NCI-H2029 (cell line): ENCODE measurements at regions not wholly inside any gene's neighbourhood (a gene's known extent, or its start where the extent isn't known, plus 50 kb on each side); places are given as distances from the start of the nearest gene placed in this dataset.
A peak's percentile ranks its signal among the peaks of the same experiment; 100 is the strongest.
"Not testable (repeated sequence)": the region's sequence is repeated elsewhere in the genome, so short reads cannot be mapped to it uniquely, and the experiment has no call there.

Source experiments
- DNase-seq: peaks from one replicate; lab custom pipeline; 2025; lab: John Stamatoyannopoulos, UW

GRCh38 chr2:20499387-20499786 is 52.5 kb downstream of the RHOB start:
- DNase-seq, result no peak

DNA sequence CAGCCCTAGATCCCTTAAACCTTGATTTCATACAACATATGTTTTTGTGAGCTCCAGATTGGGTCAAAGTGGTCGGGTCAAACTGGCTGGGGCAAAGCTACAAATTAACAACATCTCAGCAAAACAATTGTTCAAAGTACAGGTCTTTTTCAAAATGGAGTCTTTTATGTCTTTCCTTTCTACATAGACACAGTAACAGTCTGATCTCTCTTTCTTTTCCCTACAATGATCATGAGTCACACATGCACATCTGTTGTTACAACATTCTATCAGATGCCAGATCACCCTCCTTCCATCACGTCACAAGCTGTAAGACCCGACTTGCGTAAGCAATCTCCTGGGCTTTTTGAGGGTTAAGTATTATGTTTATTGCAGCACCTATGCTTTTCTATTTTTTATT is 55.1 kb downstream of the RHOB start:
- no peak for DNase-seq

GRCh38 chr2:20502496-20502895 is 55.6 kb downstream of the RHOB start:
- DNase-seq, result not testable (repeated sequence)

GRCh38 chr2:20504174-20504573 is 57.3 kb downstream of the RHOB start:
- DNase-seq, result no peak

DNA sequence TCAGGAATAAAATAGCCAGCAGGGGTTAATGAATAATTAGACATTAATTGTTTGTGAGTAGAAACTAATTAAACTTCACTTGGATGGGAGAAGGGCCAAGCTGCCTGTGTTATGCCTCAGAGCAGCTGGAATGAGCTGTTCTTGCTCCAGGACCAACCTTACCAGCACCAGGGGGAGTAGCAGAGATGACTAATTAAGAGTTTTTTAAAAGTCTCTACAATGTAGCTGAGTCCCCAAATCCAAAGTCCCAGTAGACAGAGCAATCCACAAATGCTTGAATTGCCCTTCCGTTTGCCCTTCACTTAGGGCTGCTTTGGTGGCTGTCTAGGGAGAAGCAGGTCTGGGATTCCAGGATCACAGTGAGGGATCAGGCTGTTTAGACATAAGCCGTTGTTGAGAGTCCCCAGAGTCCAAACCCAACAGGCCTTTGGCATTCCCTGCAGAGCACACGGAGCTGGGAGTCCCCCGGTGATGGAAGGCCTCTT is 59.4 kb downstream of the RHOB start:
- DNase-seq, result no peak

- DNase-seq, result peak; percentile 51
Measured at GRCh38 chr2:20507166-20507692, 60.4 kb downstream of the RHOB start.

DNA sequence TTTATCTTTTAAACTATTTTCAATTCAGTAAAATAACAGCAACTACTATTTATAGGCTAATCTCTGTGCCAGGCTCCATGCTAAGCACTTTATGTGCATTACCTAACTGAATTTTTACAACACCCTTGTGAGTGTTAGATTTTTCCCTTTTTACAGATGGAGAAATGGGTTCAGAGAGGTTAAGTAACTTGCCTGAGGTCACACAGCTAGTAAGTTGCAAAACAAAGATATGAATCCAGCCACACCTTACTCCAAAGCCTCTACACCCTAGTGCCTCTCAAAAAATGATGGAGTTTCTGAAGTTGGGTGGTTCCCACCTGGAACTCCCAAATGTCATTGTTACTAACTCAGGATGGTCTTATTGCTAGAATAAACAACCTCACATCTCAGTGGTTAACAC is 60.8 kb downstream of the RHOB start:
- DNase-seq, result no peak

- no peak for DNase-seq
Measured at GRCh38 chr2:20509301-20509769, 62.5 kb downstream of the RHOB start.

- DNase-seq, result peak; percentile 64
Measured at GRCh38 chr2:20509770-20510490, 63.1 kb downstream of the RHOB start.

DNA sequence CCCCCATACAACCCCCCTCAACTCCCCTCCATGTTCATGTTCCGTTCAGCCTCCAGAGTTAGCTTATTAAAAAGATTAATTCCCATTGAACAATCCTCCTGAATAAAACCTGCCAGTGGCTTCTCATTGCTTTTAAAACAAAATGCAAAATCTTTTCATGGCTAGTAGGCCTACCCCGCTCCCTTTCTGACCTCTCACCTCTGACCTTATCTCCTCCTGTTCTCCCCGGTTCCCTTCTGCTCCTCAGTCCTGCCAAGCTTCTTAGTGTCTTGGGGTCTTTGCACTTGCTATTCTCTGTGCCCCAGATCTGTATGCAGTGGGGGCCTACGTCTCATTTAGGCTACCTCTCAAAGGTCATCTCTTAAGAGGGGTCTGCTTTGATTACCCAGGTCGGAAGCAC is 64.3 kb downstream of the RHOB start:
- no peak for DNase-seq

- no peak for DNase-seq
Measured at GRCh38 chr2:20512061-20512605, 65.3 kb downstream of the RHOB start.

DNA sequence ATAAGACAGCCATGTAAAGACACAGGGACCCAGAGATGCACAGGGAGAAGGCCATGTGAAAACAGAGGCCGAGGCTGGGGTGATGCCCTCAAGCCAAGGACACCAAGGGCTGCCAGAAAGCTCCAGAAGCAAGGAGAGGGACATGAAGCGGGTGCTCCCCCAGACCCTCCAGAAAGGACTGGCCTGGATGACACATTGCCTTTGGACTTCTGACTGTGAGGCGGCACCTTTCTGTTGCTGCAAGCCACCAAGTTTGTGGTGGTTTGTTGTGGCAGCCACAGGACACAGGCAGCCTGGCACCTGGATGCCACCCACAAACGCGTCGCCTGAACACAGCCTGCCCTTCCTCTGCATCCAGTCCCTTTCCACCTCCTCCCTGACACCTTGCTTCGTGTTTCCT is 67.1 kb downstream of the RHOB start:
- no peak for DNase-seq

- no peak for DNase-seq
Measured at GRCh38 chr2:20514596-20515269, 67.9 kb downstream of the RHOB start.

- no peak for DNase-seq
Measured at GRCh38 chr2:20515290-20516220, 68.7 kb downstream of the RHOB start.

- DNase-seq, result no peak
Measured at GRCh38 chr2:20516291-20516645, 69.4 kb downstream of the RHOB start.

GRCh38 chr2:20516646-20517341 is 69.9 kb downstream of the RHOB start:
- DNase-seq, result no peak

- DNase-seq, result no peak
Measured at GRCh38 chr2:20519309-20519708, 72.4 kb downstream of the RHOB start.

GRCh38 chr2:20520128-20520527 is 73.3 kb downstream of the RHOB start:
- no peak for DNase-seq

- no peak for DNase-seq
Measured at GRCh38 chr2:20521193-20521592, 74.3 kb downstream of the RHOB start.

GRCh38 chr2:20521682-20522189 is 74.9 kb downstream of the RHOB start:
- DNase-seq, result no peak
